ENCODE measurements at regions not wholly inside any gene's neighbourhood (a gene's known extent, or its start where the extent isn't known, plus 50 kb on each side); places are given as distances from the start of the nearest gene placed in this dataset.

GRCh38 chr16:72469932-72470331 is 298.0 kb upstream of the PMFBP1 start:
- TF ChIP-seq CTCF (IDR thresholded peaks at IDR 0.05) (no peak), POLR2A (IDR thresholded peaks at IDR 0.05) (no peak)
